UCSD-AML1 (cell line): ENCODE measurements at regions not wholly inside any gene's neighbourhood (a gene's known extent, or its start where the extent isn't known, plus 50 kb on each side); places are given as distances from the start of the nearest gene placed in this dataset.
A peak's percentile ranks its signal among the peaks of the same experiment; 100 is the strongest.
"Not testable (repeated sequence)": the region's sequence is repeated elsewhere in the genome, so short reads cannot be mapped to it uniquely, and the experiment has no call there.

Experiments used
- DNase-seq: peaks from one replicate; lab custom pipeline; 2025; ENCODE audit not compliant: unreplicated experiment; lab: John Stamatoyannopoulos, UW

GRCh38 chr2:192412394-192412793 is 217.7 kb upstream of the TMEFF2 start:
- DNase-seq = no peak

- no peak for DNase-seq
These were observed 217.0 kb upstream of the TMEFF2 start for GRCh38 chr2:192411755-192412154.

- DNase-seq = no peak
These were observed 215.6 kb upstream of the TMEFF2 start for GRCh38 chr2:192410319-192410718.

- no peak for DNase-seq
These were observed 213.0 kb upstream of the TMEFF2 start for GRCh38 chr2:192407692-192408091.

- DNase-seq = no peak
These were observed 203.5 kb upstream of the TMEFF2 start for GRCh38 chr2:192398236-192398635.

- no peak for DNase-seq
These were observed 199.9 kb upstream of the TMEFF2 start for GRCh38 chr2:192394605-192395004.

GRCh38 chr2:192391041-192391440 is 196.3 kb upstream of the TMEFF2 start:
- DNase-seq = no peak

- DNase-seq = no peak
These were observed 195.7 kb upstream of the TMEFF2 start for GRCh38 chr2:192390401-192390800.

GRCh38 chr2:192384191-192384590 is 189.5 kb upstream of the TMEFF2 start:
- not testable (repeated sequence) for DNase-seq

GRCh38 chr2:192381082-192381481 is 186.3 kb upstream of the TMEFF2 start:
- no peak for DNase-seq

GRCh38 chr2:192379736-192380135 is 185.0 kb upstream of the TMEFF2 start:
- no peak for DNase-seq

- DNase-seq = no peak
These were observed 182.4 kb upstream of the TMEFF2 start for GRCh38 chr2:192377173-192377572.

GRCh38 chr2:192373754-192374153 is 179.0 kb upstream of the TMEFF2 start:
- no peak for DNase-seq

GRCh38 chr2:192373221-192373620 is 178.5 kb upstream of the TMEFF2 start:
- peak; percentile 3 for DNase-seq

GRCh38 chr2:192369969-192370368 is 175.2 kb upstream of the TMEFF2 start:
- peak; percentile 0 for DNase-seq

- DNase-seq = no peak
These were observed 162.5 kb upstream of the TMEFF2 start for GRCh38 chr2:192357217-192357616.

GRCh38 chr2:192354512-192355244 is 159.9 kb upstream of the TMEFF2 start:
- DNase-seq = no peak

GRCh38 chr2:192347542-192347941 is 152.8 kb upstream of the TMEFF2 start:
- DNase-seq = no peak

- DNase-seq = no peak
These were observed 150.6 kb upstream of the TMEFF2 start for GRCh38 chr2:192345287-192345686.

GRCh38 chr2:192333642-192334041 is 138.9 kb upstream of the TMEFF2 start:
- no peak for DNase-seq

- no peak for DNase-seq
These were observed 133.6 kb upstream of the TMEFF2 start for GRCh38 chr2:192328297-192328696.

GRCh38 chr2:192327576-192327975 is 132.8 kb upstream of the TMEFF2 start:
- DNase-seq = no peak

GRCh38 chr2:192315543-192315942 is 120.8 kb upstream of the TMEFF2 start:
- DNase-seq = no peak
